ENCODE measurements at regions not wholly inside any gene's neighbourhood (a gene's known extent, or its start where the extent isn't known, plus 50 kb on each side); places are given as distances from the start of the nearest gene placed in this dataset.

GRCh38 chr6:40268166-40268565 is 319.0 kb downstream of the LRFN2 start:
- no peak for DNase-seq (ENCODE audit: low read depth in 2 of 2)

- no peak for DNase-seq (ENCODE audit: low read depth in 2 of 2)
Observed at GRCh38 chr6:40265615-40266014, 321.5 kb downstream of the LRFN2 start.

DNA sequence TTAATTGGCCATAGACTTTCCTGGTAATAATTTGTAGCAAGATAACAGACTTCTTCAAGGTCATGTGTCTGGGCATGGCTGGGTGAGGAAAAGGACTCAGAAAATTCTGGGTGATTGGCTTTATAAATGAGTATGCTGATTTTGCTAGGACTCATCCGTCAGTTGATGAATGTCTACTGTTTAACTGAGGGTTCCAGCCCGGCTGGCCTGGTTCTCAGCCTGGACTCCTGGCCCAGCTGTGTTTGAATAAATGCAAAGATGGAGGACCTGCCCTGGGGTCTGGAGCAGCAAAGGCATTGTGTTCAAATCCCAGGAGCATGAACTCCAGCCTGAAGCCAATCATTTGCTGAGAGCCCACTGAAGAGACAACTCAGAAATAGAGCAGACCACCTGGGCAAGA is 323.2 kb downstream of the LRFN2 start:
- no peak for DNase-seq (ENCODE audit: low read depth in 2 of 2)

- DNase-seq (ENCODE audit: low read depth in 2 of 2): no peak
Observed at GRCh38 chr6:40262363-40262762, 324.8 kb downstream of the LRFN2 start.

GRCh38 chr6:40258531-40258930 is 324.3 kb upstream of the MOCS1 start:
- DNase-seq (ENCODE audit: low read depth in 2 of 2): no peak

- no peak for DNase-seq (ENCODE audit: low read depth in 2 of 2)
Observed at GRCh38 chr6:40256831-40257230, 322.6 kb upstream of the MOCS1 start.

DNA sequence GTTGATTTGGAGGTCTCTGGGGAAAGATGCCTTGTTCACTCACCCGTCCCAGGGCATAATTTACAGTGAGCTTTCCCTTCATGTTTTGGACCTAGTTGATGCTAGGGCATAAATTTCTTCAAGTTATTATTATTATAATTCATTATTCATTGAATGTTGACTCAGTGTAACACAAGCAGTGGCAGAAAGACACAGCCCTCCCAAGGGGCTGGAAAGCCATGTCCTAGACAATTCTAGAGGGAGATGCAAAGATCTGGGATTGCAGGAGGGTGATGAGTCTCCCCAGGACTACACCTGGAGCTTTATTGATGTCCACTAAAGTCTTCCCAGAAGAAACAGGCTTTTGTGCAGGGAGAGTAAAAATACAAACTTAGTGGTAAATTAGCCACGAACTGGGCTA is 322.0 kb upstream of the MOCS1 start:
- no peak for DNase-seq (ENCODE audit: low read depth in 2 of 2)

DNA sequence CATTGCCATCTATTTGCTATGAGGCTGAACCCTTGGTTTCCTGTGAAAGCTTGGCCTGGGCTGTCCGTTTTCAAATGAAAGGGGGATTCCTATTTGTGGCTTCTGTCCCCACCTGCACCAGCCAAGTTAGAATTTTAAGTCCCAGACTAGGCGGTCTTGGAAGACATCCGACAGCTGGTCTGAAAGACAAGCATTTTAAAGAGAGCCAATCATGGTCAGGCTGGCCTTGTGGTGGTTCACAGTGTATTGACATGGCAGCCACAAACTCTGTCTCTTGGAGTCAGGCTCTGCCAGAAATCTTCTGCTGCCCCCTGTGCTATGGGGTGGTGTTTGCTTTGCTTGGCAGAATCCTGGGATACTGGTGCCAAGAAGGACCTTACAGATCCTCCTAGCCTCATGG is 319.2 kb upstream of the MOCS1 start:
- no peak for DNase-seq (ENCODE audit: low read depth in 2 of 2)

DNA sequence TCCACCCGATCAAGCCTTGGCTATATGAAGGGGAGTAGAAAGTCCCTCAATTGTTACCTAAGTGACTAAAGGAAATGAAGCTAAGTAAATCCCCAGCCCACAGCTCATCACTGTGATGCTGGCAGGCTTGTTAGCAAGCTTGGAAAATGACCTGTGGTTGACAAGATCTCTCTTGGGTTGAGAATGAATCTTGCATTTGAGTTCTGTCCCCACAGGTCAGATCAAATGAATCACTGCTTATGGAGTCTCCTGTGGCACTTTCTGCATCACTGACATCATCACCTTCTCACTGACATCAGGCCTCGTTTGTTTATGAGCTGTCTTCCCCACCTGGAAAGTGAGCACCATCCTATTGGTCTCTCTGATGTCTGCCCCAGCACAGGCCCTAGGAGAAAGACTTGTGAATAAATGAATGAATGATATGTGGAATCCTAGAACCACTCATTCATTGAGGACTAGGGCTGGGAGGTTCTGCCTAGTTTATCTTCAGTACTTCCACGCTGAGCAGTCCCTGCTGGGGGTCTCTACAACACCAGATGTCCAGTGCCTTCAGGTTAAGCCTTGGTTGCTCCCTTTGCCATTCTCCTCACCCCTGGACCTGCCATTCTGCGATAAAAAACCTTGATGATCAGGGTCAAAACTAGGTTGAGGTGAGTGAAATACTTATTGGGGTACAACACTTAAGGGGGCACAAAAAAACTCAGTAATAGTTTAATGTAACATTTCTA is 318.4 kb upstream of the MOCS1 start:
- no peak for DNase-seq (ENCODE audit: low read depth in 2 of 2)

GRCh38 chr6:40251637-40252300 is 317.5 kb upstream of the MOCS1 start:
- no peak for DNase-seq (ENCODE audit: low read depth in 2 of 2)

GRCh38 chr6:40249935-40250334 is 315.7 kb upstream of the MOCS1 start:
- no peak for DNase-seq (ENCODE audit: low read depth in 2 of 2)

GRCh38 chr6:40247516-40248115 is 313.4 kb upstream of the MOCS1 start:
- no peak for DNase-seq (ENCODE audit: low read depth in 2 of 2)

DNA sequence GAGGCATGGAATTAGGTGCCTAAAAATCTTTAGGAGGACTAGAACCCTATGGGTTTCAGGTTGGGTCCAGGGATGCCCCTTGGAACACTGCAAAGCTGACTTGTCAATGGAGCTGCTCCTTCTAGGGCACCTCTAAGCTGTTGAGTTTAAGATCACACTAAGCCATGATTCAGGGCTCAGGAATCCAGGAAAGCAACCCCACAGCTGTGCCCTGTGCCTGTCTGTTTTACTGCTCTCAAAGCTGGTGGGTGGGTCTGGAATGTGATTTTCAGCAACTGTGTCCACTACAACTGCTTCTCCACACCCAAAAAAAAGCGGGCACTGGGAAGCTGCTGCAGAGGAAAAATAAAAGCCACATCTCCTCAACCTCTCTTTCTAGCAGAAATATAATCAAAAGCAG is 310.4 kb upstream of the MOCS1 start:
- no peak for DNase-seq (ENCODE audit: low read depth in 2 of 2)

DNA sequence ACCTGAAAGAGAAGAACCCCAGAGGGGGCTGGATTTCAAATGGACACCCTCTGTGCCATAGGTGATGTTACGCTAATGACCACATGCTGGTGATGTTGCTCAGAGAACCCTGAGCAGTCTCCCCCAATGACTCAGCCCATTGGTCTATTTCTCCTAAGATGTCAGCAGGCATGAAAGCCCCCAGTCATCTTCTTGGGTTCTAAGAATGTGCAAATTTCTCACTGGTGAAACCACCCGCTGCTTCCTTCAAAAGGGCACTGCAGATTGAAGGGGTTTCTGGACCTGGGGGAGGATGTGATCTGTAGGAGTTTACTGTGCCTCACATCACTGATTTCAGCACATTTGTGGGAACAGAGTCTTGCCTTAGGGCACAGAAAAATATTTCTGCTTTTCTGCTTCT is 298.4 kb upstream of the MOCS1 start:
- DNase-seq (ENCODE audit: low read depth in 2 of 2): no peak

DNA sequence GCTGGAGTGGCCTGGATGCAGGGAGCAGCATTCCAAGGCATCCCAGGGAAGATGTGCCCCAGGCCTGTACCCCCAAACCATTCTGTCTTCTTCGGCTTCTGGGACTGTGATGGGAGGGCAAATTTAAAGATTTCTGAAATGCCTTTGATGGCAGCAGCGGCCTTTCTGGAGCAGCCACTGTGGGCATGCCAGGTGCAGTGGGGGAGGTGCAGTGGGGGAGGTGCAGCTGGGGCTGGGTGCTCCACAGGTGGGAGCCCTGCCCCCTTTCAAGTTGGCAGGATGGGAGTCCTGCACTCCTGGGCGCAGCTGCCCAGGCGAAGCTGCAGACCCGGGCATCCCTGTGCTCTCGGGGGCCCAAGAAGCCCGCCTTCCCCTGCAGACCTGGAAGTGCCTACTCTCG is 293.5 kb upstream of the MOCS1 start:
- no peak for DNase-seq (ENCODE audit: low read depth in 2 of 2)

DNA sequence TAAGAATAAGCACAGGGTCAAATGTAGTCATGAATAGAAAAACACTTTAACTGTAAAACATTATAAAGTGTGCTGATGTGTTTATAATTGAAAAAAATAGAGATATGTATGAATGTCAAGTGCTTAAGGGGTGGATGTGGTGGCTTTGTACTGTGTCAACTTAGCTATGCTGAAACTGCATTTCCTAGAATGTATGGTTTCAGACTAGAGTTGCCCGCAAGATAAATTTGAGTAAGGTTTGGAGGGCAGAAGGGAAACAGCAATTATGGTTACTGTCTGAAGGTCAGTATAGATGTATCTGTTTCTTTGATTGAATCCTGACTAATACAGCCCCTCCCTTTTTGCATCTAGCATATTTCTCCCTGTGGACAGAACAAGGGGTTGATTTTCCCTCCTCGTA is 288.1 kb upstream of the MOCS1 start:
- DNase-seq (ENCODE audit: low read depth in 2 of 2): no peak

DNA sequence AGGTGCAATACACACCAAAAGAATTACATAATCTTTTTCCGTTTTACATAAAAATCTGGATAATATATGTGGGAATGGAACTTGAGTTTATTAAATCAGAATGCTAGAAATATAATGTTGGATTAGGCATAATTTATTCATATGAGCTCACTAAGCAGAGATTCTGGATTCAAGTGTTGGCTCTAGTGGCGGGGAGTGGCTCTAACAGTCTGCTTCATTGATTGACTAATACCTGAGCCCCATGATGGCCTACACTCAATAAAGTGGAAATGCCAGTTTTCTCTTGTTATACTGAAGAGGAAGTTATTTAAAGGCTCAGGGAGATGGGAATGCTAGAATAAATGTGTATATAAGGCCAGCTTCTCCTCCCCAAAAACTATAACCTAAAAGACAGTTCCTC is 285.5 kb upstream of the MOCS1 start:
- DNase-seq (ENCODE audit: low read depth in 2 of 2): no peak

GRCh38 chr6:40210628-40211056 is 276.4 kb upstream of the MOCS1 start:
- no peak for DNase-seq (ENCODE audit: low read depth in 2 of 2)

DNA sequence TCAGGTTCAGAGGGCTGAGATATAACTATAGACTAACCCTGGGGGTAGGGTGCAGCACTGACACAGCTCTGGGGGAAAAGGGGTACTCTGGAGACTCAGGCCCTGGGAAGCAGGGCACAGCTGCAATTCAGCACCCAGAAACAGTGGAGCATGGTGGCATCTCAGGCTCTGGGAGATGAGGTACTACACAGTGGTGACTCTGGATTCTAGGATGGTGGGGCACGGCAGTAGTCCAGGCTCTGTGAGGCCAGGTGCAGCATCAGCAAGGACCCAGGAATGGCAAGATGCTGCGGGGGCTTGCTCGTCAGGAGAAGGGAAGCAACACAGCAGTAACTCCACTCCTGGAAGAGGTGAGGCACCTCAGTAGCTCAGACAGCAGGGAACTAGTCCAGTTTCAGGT is 271.5 kb upstream of the MOCS1 start:
- no peak for DNase-seq (ENCODE audit: low read depth in 2 of 2)

GRCh38 chr6:40205004-40205403 is 270.7 kb upstream of the MOCS1 start:
- DNase-seq (ENCODE audit: low read depth in 2 of 2): no peak

GRCh38 chr6:40197371-40197770 is 263.1 kb upstream of the MOCS1 start:
- DNase-seq (ENCODE audit: low read depth in 2 of 2): no peak

DNA sequence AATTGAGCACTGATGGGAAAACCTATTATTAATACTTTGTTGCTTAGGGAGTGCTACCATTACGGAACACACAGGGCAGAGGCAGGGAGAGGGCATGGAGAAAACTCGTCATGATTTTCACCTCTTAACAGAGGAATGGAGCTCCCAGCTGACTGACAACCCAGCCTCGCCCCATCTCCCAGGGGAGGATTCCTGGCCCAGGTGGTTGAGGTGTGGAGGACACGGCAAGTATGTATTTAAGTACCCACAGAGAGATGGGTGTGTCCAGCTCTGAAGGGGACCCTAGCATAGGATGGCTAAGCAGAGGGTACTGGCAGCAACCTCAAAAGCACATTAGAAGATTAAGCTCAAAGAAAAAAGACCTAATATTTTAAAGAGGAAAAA is 261.9 kb upstream of the MOCS1 start:
- no peak for DNase-seq (ENCODE audit: low read depth in 2 of 2)

DNA sequence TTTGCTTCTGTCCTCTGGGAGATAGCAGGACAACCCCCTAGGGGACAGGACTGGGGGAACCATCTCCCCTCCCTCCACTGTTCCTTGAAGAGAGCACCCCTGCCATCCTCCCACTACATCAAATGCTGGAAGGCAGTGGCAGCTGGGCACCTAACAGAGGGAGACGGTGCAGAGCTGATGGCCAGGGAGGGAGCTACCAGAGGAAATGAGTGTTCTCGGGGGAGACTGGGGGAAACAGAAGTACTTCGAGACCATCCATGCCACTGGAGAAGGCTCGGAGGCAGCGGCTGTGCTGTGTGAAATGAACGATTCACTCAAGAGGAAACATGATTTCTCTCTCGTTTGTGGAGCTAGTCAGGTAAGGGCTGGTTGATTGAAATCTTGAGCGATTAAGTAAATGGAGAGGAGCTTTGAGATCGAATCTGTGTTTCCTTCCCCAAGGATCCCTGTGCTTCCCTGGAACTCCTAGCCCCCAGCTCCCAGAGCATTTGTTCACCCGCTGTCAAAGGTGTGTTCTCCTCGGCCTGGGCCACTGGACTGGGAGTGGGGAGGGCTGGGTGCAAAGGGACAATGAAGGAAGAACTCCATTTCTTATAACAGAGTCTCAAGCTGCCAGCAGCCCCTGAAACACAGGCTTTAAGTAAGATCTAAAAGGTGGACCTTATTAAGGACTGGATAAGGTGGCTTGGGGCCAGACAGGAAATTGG is 261.3 kb upstream of the MOCS1 start:
- no peak for DNase-seq (ENCODE audit: low read depth in 2 of 2)

All from activated CD4-positive, alpha-beta T cell treated with anti-CD3 and anti-CD28 coated beads for 24 hours (primary cell).